GM19328 (cell line): ENCODE measurements at regions not wholly inside any gene's neighbourhood (a gene's known extent, or its start where the extent isn't known, plus 50 kb on each side); places are given as distances from the start of the nearest gene placed in this dataset.
"Not testable (repeated sequence)": the region's sequence is repeated elsewhere in the genome, so short reads cannot be mapped to it uniquely, and the experiment has no call there.

Experiments
- ATAC-seq: cut with Tn5 transposase; IDR thresholded peaks from one replicate; pipeline ENCODE4 v1.9.1; 2021; ENCODE audit warnings: mild to moderate bottlenecking, moderate library complexity; ENCODE audit not compliant: unreplicated experiment

DNA sequence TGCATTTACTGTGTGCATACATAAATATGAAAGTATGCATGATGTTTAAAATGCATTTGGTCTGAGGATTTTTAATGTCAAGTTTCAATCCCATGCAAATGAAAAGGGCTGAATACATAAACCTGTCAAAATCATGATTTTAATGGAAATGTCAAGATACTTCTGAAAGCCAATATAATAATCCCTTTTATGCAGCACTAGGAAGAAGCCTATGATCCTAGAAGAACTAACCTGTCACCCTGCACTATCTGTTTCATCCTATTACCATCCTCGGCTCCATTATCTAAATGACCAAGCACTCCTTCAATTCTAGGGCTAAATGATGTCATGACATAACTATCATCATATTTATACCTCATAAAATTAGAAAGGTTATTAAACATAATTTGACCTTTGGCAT lies 2229.4 kb upstream of the WWC1 start:
- ATAC-seq, result no peak

- no peak for ATAC-seq
Observed at GRCh38 chr5:166062719-166063118, 2228.7 kb upstream of the WWC1 start.

- ATAC-seq, result no peak
Observed at GRCh38 chr5:166063261-166063660, 2228.2 kb upstream of the WWC1 start.

DNA sequence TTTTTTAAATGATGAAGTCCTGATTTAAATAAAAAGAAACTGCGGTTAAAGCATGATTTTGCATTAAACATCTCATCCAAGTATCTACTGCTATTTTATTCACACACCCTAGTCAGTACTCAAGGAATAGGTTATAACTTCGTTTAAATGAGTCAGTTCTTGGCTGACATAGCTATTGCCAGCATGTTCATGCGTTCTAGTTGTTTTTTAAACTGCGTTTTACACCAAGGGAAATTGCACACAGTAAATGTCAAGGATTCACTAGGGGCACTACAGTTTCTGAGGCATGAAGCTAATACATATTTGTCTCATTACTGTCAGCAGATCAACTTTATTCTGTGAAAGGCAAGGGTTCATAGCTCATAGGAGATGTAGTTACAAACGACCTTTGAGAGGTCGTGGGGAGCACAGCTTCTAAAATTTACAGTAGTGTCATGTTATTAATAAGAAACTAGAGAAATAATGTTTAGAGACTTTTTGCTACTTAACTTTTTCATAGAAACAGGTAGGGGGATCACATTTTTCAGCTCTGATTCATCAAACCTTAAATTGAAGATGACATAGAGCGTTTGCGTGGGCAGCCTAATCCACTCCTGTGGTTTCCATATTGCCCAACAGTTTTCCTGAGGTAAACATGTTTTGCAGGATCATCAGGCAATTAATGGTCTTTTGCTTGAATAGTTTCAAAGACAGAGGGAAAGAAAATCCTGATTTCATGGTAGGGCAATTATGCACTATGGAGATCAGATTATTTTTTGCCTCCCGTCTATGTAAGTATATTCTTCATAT lies 2222.7 kb upstream of the WWC1 start:
- ATAC-seq, result no peak

- ATAC-seq, result no peak
Observed at GRCh38 chr5:166073901-166074581, 2217.4 kb upstream of the WWC1 start.

DNA sequence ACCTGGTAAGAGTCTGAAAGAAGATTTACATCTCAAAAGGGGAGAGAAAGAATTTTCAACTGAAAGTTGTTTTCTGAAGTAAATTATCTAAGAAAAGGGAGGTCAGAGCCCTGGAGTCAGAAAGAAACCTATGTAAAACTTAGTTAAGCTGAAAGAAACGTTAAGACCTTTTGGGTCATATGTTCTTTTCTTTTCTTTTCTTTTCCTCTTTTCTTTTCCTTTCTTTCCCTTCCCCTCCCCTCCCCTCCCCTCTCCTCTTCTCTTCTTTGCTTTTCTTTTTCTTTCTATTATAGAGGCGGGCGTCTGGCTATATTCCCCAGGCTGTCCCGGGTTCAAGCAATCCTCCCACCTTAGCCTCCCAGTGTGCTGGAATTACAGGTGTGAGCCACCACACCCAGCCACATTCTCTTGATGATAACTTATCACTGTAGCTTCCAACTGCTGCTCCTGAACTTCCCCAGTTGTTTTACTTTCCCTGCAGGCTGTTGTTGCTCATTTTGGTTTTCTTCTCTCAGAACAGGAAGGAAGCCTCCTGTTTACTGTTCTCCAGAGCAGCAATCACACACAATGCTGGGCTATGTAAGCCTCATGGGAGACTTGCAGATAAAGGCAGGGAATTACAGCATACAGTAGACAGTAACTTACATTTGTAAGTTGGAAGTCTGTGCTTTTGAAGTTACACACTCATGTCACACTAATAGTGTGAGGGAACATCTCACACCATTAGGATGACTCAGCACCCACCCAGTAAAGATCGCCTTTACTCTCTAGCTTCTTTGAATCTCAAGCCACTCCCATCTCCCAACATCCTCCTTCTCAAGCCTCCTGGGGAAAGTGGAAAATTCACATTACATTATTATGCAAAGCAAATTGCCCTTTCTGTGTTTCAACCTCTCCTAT lies 2216.6 kb upstream of the WWC1 start:
- ATAC-seq, result no peak

GRCh38 chr5:166083183-166083959 lies 2208.1 kb upstream of the WWC1 start:
- ATAC-seq, result no peak

- ATAC-seq, result no peak
Observed at GRCh38 chr5:166086568-166086967, 2204.9 kb upstream of the WWC1 start.

DNA sequence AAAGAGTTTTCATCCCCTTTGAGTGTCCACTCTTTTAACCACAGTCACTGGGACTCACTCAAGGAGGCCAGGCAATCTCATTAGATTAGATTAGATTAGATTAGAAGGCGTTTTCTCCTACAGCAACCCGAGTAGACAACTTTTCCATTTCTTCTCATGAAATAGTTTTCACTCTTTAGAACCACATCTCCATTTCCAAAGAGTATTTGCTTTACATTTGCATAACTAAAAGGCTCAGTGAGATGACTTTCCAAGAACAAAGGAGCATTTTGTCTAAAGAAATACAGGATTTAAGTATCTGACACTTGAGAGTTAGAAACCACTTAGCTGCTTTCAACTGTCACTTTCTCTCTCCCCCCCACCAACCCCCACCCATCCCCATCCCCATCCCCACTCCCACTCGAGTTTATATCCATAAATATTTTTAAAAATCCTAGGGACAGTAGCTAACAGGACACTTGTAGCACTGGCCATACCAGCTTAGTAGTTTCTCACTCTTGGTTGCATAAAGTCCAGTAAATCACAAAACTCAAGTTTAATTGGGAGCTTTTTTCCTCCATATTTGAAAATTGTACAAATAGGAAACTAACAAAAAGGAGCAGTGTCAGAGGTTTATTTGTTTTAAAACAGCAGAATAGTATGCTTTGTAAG lies 2202.9 kb upstream of the WWC1 start:
- no peak for ATAC-seq

GRCh38 chr5:166091931-166092330 lies 2199.5 kb upstream of the WWC1 start:
- no peak for ATAC-seq

- no peak for ATAC-seq
Observed at GRCh38 chr5:166093312-166093711, 2198.1 kb upstream of the WWC1 start.

GRCh38 chr5:166102947-166103346 lies 2188.5 kb upstream of the WWC1 start:
- ATAC-seq, result no peak

DNA sequence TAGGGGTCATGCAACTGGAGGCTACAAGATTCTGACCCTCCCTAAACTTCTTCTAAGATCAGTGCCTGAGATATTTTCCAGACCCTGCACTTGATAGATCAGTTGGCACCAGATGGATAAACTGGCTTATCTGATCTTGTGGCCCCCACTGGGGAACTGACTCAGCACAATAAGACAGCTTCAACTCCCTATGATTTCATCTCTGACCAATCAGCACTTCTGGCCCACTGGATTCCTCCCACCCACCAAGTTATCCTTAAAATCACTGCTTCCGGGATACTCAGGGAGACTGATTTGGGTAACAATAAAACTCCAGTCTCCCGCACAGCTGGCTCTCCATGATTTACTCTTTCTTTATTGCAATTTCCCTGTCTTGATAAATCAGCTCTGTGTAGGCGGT lies 2180.4 kb upstream of the WWC1 start:
- no peak for ATAC-seq

GRCh38 chr5:166117072-166118066 lies 2174.1 kb upstream of the WWC1 start:
- no peak for ATAC-seq

GRCh38 chr5:166119506-166119905 lies 2171.9 kb upstream of the WWC1 start:
- ATAC-seq, result no peak

- no peak for ATAC-seq
Observed at GRCh38 chr5:166123717-166124116, 2167.7 kb upstream of the WWC1 start.

DNA sequence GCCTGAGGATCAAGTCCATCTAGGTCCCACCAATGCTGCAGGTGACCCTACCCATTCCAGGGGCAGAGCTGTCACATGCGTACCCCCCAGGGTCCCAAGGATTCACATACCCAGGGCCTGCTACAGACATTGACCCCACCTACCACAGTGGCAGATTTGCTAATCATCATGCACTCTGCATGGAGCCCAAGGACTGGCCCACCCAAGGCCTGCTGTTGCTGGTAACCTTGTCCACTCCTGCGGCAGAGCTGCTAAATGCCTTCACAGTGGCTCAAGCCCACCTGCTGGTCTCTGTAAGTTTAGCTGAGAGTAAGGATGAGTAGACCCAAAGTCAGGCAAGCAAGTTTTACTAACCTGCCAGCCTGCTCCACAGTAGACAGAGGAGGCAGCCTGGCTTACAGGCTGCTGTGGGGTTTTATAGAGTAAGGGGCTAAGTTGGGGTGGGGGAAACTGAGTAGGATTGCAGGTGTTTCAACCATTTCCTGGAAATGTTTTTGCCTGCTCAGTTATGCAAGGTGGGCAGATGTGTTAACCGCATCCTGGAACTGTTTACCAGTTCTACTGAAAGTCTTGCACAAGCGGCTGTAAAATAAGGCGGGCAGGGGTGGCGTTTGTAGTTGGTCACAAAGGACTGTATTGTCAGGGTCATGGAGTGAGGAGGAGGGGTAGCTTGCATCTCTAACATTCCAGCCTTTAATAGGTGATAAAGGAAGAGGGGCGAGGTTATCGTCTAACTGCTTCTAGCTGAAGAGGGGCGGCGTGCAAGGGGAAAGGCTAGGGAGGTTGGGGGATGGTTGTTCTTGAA lies 2163.5 kb upstream of the WWC1 start:
- ATAC-seq, result no peak

- ATAC-seq, result not testable (repeated sequence)
Observed at GRCh38 chr5:166145107-166145506, 2146.3 kb upstream of the WWC1 start.
